HL-60 (cell line): ENCODE measurements at regions not wholly inside any gene's neighbourhood (a gene's known extent, or its start where the extent isn't known, plus 50 kb on each side); places are given as distances from the start of the nearest gene placed in this dataset.

Experiments
- DNase-seq, 2 experiments: peaks; one replicate each; pipeline ENCODE4 v3.0.0-alpha.2; 2010 to 2020; ENCODE audit warnings: low read depth in 1 of 2, low spot score in 1 of 2
- H3K27ac ChIP-seq: fragments of 250-450 bp; sonication (Bioruptor Pico); replicated peaks from 2 replicates; pipeline ENCODE4 v1.5.1; 2020; ENCODE audit warnings: mild to moderate bottlenecking, moderate library complexity
- H3K27me3 ChIP-seq: fragments of 250-450 bp; sonication (Bioruptor Pico); 2 replicates; pipeline ENCODE4 v1.5.1; 2021; ENCODE audit warnings: mild to moderate bottlenecking, moderate library complexity; ENCODE audit not compliant: insufficient read depth, poor library complexity, severe bottlenecking
- H3K4me3 ChIP-seq: replicated peaks from 2 replicates; pipeline ENCODE4 v1.5.1; 2011; ENCODE audit warnings: mild to moderate bottlenecking, control low read depth, low read length; ENCODE audit not compliant: insufficient read depth
- GABPA ChIP-seq: IDR thresholded peaks from 2 replicates; pipeline ENCODE4 v1.6.1; 2012; ENCODE audit warnings: low read depth
- POLR2AphosphoS5 ChIP-seq: IDR thresholded peaks from 2 replicates; pipeline ENCODE4 v1.6.1; 2012; ENCODE audit warnings: low read depth
- SPI1 ChIP-seq: IDR thresholded peaks from 2 replicates; pipeline ENCODE4 v1.6.1; 2012; ENCODE audit warnings: low read depth, mild to moderate bottlenecking, borderline replicate concordance
- TF ChIP-seq, protein P1 (sequence below): IDR thresholded peaks from one replicate; pipeline ENCODE4 v1.5.1; 2011; ENCODE audit warnings: low read length, control low read depth, inconsistent platforms; ENCODE audit not compliant: insufficient read depth
- TF ChIP-seq, protein P2 (sequence below): IDR thresholded peaks from 2 replicates; pipeline ENCODE4 v1.6.1; 2012; ENCODE audit warnings: low read depth; ENCODE audit not compliant: insufficient replicate concordance

DNA sequence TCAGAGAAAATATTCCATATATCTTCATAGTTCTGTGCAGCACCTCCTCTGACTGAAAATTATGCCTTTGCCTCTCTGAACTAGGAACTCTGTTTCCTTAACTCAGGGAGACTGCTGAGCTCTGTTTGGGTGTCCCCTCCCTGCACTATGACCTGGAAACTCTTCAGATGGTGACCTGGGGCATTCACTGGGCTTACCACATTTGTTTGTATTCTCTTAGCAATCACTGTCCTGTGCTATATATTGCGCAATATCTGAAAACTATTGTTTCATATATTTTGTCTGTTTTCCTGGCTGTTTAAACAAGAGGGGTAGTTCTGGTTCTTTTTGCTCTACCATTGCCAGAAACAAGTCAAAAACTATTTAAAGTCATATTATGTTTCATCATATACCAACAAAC is 181.8 kb upstream of the KIAA1217 start:
- no peaks in the 10 kb centered on the region for H3K27me3 ChIP-seq
- DNase-seq, result no peak
- TF ChIP-seq POLR2AphosphoS5, result no peak
- TF ChIP-seq, protein P1, sequence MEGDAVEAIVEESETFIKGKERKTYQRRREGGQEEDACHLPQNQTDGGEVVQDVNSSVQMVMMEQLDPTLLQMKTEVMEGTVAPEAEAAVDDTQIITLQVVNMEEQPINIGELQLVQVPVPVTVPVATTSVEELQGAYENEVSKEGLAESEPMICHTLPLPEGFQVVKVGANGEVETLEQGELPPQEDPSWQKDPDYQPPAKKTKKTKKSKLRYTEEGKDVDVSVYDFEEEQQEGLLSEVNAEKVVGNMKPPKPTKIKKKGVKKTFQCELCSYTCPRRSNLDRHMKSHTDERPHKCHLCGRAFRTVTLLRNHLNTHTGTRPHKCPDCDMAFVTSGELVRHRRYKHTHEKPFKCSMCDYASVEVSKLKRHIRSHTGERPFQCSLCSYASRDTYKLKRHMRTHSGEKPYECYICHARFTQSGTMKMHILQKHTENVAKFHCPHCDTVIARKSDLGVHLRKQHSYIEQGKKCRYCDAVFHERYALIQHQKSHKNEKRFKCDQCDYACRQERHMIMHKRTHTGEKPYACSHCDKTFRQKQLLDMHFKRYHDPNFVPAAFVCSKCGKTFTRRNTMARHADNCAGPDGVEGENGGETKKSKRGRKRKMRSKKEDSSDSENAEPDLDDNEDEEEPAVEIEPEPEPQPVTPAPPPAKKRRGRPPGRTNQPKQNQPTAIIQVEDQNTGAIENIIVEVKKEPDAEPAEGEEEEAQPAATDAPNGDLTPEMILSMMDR, result no peak
- H3K4me3 ChIP-seq, result no peak overlapping the region
- no peak overlapping the region for H3K27ac ChIP-seq

DNA sequence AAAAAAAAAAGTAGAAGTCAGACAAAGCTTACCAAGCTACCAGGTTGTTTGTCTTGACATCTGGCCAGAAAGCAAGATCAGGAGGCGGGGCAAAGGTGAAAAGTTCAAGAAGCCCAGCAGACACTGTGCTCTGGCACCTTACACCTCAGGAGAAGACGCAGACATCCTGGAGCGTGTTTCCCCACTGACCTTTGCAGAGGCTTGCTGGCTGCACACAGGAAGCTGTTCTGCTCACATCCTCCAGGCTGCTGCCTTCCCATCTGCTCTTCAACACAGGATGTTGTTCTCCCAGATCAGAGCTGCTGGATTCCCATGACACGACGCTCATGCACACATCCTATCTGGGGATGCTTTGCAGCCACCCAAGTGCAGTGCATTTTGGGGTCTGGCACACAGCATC is 174.4 kb upstream of the KIAA1217 start:
- Histone ChIP-seq H3K4me3 (no peak overlapping the region), H3K27ac (no peak overlapping the region), H3K27me3 (no peaks in the 10 kb centered on the region)
- no peak for DNase-seq
- TF ChIP-seq SPI1, result no peak
- no peak for TF ChIP-seq POLR2AphosphoS5
- TF ChIP-seq, protein P2, sequence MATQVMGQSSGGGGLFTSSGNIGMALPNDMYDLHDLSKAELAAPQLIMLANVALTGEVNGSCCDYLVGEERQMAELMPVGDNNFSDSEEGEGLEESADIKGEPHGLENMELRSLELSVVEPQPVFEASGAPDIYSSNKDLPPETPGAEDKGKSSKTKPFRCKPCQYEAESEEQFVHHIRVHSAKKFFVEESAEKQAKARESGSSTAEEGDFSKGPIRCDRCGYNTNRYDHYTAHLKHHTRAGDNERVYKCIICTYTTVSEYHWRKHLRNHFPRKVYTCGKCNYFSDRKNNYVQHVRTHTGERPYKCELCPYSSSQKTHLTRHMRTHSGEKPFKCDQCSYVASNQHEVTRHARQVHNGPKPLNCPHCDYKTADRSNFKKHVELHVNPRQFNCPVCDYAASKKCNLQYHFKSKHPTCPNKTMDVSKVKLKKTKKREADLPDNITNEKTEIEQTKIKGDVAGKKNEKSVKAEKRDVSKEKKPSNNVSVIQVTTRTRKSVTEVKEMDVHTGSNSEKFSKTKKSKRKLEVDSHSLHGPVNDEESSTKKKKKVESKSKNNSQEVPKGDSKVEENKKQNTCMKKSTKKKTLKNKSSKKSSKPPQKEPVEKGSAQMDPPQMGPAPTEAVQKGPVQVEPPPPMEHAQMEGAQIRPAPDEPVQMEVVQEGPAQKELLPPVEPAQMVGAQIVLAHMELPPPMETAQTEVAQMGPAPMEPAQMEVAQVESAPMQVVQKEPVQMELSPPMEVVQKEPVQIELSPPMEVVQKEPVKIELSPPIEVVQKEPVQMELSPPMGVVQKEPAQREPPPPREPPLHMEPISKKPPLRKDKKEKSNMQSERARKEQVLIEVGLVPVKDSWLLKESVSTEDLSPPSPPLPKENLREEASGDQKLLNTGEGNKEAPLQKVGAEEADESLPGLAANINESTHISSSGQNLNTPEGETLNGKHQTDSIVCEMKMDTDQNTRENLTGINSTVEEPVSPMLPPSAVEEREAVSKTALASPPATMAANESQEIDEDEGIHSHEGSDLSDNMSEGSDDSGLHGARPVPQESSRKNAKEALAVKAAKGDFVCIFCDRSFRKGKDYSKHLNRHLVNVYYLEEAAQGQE, result no peak
- no peak for TF ChIP-seq GABPA
- TF ChIP-seq, protein P1, result no peak

DNA sequence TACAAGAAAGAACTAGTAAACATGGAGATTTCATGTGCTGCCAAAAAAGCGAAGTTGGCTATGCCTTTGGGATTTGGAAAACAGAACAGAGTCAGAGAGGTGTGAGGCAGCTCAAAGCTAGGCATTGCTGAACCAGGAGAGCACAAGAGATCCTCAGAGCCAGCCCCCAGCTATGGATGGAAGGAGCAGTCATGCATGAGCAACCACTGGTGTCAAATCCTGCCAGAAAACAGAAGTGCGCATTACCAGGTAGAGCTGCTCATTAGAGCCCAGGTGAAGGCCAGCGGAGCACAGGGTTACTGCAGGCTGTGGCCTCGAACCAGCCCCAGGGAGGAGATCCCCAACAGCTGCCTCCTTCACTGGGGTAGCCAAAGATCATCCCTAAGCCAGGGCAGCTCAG is 173.2 kb upstream of the KIAA1217 start:
- no peak for DNase-seq
- Histone ChIP-seq H3K4me3 (no peak overlapping the region), H3K27ac (no peak overlapping the region), H3K27me3 (no peaks in the 10 kb centered on the region)
- TF ChIP-seq POLR2AphosphoS5, result no peak
- TF ChIP-seq, protein P2, result no peak
- no peak for TF ChIP-seq SPI1
- TF ChIP-seq GABPA, result no peak
- TF ChIP-seq, protein P1, result no peak

DNA sequence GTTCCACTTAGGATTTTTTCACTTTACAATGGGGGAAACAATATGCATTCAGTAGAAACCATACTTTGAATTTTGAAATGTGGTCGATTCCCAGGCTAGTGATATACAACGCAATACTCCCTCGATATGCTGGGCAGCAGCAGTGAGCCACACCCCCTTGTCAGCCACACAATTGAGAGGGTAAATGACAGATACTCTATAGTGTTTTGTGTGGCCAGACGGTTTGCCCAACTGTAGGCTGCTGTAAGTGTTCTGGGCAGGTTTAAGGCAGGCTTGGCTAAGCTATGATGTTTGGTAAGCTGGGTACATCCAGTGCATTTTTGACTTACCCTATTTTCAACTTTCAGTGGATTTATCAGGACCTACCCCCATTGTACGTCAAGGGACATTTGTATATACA is 169.6 kb upstream of the KIAA1217 start:
- DNase-seq, result no peak
- no peak overlapping the region for H3K4me3 ChIP-seq
- no peak overlapping the region for H3K27ac ChIP-seq
- H3K27me3 ChIP-seq, result no peaks in the 10 kb centered on the region
- TF ChIP-seq SPI1, result no peak
- TF ChIP-seq, protein P1, result no peak
